ENCODE measurements at regions not wholly inside any gene's neighbourhood (a gene's known extent, or its start where the extent isn't known, plus 50 kb on each side); places are given as distances from the start of the nearest gene placed in this dataset.

DNA sequence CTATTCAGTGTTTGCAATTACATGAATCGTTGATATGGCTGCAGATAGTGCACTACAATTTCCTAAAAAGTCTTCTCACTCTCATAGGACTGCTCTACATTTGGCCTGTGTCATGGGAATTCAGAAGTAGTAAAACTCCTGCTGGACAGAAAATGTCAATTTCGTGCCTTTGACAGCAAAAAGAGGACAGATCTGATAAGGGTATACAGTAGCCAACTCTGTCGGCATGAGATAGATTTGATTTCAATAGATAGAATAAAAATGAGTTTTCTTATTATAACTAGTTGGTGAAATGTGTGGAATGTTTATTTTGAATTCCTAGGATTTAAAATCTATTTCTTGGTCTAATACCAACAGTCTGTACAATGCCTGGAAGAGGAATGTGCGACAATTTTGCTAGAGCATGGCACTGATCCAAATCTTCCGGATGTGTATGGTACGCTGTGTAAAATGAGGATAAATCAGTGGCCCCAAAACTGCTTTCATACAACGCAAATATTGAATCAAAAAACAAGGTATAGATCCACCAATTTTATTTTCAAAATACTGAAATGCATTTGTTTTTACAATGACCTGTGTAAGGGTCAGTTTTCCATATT lies 133.5 kb upstream of the CDK13 start:
- TF ChIP-seq, protein P1, sequence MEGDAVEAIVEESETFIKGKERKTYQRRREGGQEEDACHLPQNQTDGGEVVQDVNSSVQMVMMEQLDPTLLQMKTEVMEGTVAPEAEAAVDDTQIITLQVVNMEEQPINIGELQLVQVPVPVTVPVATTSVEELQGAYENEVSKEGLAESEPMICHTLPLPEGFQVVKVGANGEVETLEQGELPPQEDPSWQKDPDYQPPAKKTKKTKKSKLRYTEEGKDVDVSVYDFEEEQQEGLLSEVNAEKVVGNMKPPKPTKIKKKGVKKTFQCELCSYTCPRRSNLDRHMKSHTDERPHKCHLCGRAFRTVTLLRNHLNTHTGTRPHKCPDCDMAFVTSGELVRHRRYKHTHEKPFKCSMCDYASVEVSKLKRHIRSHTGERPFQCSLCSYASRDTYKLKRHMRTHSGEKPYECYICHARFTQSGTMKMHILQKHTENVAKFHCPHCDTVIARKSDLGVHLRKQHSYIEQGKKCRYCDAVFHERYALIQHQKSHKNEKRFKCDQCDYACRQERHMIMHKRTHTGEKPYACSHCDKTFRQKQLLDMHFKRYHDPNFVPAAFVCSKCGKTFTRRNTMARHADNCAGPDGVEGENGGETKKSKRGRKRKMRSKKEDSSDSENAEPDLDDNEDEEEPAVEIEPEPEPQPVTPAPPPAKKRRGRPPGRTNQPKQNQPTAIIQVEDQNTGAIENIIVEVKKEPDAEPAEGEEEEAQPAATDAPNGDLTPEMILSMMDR (IDR thresholded peaks at IDR 0.05): no peak
- TF ChIP-seq POLR2AphosphoS5 (IDR thresholded peaks at IDR 0.05; ENCODE audit: insufficient read depth in 1 of 2, low read depth in 1 of 2) (no peak), POLR2A (IDR thresholded peaks at IDR 0.05) (no peak)

Data from vagina (tissue), 2 donors.